Astrocyte of the spinal cord (primary cell): ENCODE measurements at regions not wholly inside any gene's neighbourhood (a gene's known extent, or its start where the extent isn't known, plus 50 kb on each side); places are given as distances from the start of the nearest gene placed in this dataset.

ENCODE experiments used
- DNase-seq: peaks from one replicate; pipeline ENCODE4 v3.0.0; 2011; ENCODE audit warnings: low read depth, low spot score
- H3K4me3 ChIP-seq: 2 replicates; pipeline ENCODE4 v1.5.1; 2011; ENCODE audit warnings: low read depth, mild to moderate bottlenecking, low read length, moderate library complexity
- CTCF ChIP-seq: IDR thresholded peaks from 2 replicates; pipeline ENCODE4 v1.5.1; 2012; ENCODE audit warnings: low read depth, mild to moderate bottlenecking, low read length, inconsistent platforms
- in situ Hi-C: cut with HindIII; loops from 2 replicates; pipeline ENCODE4 v1.10.0; 2017; ENCODE audit warnings: low sequenced_read_pairs

DNA sequence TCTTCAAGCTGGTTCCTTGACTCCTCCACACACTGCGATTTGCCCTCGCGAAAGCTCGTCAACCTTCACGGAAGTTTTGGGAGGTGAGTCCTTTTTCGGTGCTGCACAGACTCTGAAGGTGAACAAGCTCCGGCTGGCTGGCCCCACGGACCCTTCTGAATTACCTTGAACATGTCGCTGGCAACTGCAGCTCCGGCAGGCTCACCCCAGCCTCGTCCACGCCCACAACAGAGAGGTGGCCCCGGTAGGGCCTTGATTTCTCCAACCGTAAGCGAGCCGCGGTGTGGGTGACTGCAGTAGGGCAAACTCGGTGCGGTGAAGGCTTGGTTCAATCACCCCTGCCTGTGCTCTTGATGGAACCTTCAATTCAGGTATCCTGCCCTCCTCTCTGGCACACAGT lies 1020.7 kb upstream of the GOT2 start:
- DNase-seq, result no peak
- TF ChIP-seq CTCF, result no peak
- in situ Hi-C loops, result no loop called here
- H3K4me3 ChIP-seq, result no peak overlapping the region

GRCh38 chr16:59749662-59750336 lies 1015.7 kb upstream of the GOT2 start:
- in situ Hi-C loops, result no loop called here
- no peak for DNase-seq
- TF ChIP-seq CTCF, result no peak
- no peak overlapping the region for H3K4me3 ChIP-seq

GRCh38 chr16:59748531-59748930 lies 1014.4 kb upstream of the GOT2 start:
- in situ Hi-C loops, result no loop called here
- DNase-seq, result no peak
- no peak for TF ChIP-seq CTCF
- no peak overlapping the region for H3K4me3 ChIP-seq

GRCh38 chr16:59743504-59743903 lies 1009.4 kb upstream of the GOT2 start:
- in situ Hi-C loops, result no loop called here
- no peak for TF ChIP-seq CTCF
- no peak overlapping the region for H3K4me3 ChIP-seq
- DNase-seq, result no peak

GRCh38 chr16:59740858-59741257 lies 1006.7 kb upstream of the GOT2 start:
- no peak for DNase-seq
- TF ChIP-seq CTCF, result no peak
- in situ Hi-C loops, result no loop called here
- H3K4me3 ChIP-seq, result no peak overlapping the region

- TF ChIP-seq CTCF, result no peak
- H3K4me3 ChIP-seq, result no peak overlapping the region
- no peak for DNase-seq
- in situ Hi-C loops, result no loop called here
Measured at GRCh38 chr16:59737274-59737673, 1003.2 kb upstream of the GOT2 start.
